ENCODE measurements at regions not wholly inside any gene's neighbourhood (a gene's known extent, or its start where the extent isn't known, plus 50 kb on each side); places are given as distances from the start of the nearest gene placed in this dataset.

GRCh38 chr4:189500970-189501369 lies 439.7 kb upstream of the FRG1 start:
- H3K27ac ChIP-seq: no peak overlapping the region
- TF ChIP-seq POLR2A (IDR thresholded peaks at IDR 0.05) (no peak), EP300 (IDR thresholded peaks at IDR 0.05) (no peak), POLR2AphosphoS5 (IDR thresholded peaks at IDR 0.05) (no peak)
- TF ChIP-seq, protein P1, sequence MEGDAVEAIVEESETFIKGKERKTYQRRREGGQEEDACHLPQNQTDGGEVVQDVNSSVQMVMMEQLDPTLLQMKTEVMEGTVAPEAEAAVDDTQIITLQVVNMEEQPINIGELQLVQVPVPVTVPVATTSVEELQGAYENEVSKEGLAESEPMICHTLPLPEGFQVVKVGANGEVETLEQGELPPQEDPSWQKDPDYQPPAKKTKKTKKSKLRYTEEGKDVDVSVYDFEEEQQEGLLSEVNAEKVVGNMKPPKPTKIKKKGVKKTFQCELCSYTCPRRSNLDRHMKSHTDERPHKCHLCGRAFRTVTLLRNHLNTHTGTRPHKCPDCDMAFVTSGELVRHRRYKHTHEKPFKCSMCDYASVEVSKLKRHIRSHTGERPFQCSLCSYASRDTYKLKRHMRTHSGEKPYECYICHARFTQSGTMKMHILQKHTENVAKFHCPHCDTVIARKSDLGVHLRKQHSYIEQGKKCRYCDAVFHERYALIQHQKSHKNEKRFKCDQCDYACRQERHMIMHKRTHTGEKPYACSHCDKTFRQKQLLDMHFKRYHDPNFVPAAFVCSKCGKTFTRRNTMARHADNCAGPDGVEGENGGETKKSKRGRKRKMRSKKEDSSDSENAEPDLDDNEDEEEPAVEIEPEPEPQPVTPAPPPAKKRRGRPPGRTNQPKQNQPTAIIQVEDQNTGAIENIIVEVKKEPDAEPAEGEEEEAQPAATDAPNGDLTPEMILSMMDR (IDR thresholded peaks at IDR 0.05): no peak

DNA sequence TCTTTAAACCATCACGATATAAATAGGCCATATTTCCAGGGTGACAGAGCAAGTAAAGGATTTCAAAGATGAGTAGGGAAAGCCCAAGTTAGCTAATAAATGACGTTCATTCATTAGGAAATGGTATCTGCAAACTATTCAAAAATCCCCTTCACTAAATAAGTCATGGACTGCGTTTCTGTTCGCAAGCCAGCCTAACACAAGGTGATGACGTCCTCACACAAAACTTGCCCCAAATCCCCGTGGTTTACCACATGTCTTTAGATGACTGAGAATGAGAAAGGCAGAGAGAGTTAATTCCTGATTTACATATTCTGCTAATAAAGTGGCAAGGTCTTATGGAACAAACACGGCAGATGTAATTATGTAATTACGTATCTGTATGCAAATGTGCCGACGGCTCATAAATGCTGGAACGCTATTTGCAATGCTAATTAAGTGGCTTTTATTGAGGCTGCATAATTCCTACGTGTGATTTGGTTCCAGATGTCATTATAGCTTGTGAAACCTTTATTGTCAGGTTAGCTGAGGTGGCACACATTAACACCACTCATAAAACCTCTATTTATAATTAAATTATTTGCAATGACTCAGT lies 437.7 kb upstream of the FRG1 start:
- TF ChIP-seq POLR2AphosphoS5 (IDR thresholded peaks at IDR 0.05) (no peak), POLR2A (IDR thresholded peaks at IDR 0.05) (no peak), EP300 (IDR thresholded peaks at IDR 0.05) (no peak)
- TF ChIP-seq, protein P1 (IDR thresholded peaks at IDR 0.05): no peak
- no peak overlapping the region for H3K27ac ChIP-seq
- H3K4me3 ChIP-seq: no peak overlapping the region
- 60% methylated on average over 12 of the region's 12 CpGs for WGBS
- H3K36me3 ChIP-seq: no peaks in the 10 kb centered on the region
- H3K9me3 ChIP-seq: no peaks in the 10 kb centered on the region
- DNase-seq (ENCODE audit: low spot score in 2 of 2): no peak
- no peaks in the 10 kb centered on the region for H3K4me1 ChIP-seq
- no peaks in the 10 kb centered on the region for H3K27me3 ChIP-seq

More at GRCh38 chr4:189500970-189501369, 439.7 kb upstream of the FRG1 start:
- Histone ChIP-seq H3K36me3 (no peaks in the 10 kb centered on the region), H3K4me1 (no peaks in the 10 kb centered on the region), H3K9me3 (no peaks in the 10 kb centered on the region), H3K4me3 (no peak overlapping the region), H3K27me3 (no peaks in the 10 kb centered on the region)
- 85% methylated on average over 5 of the region's 5 CpGs for WGBS
- DNase-seq (ENCODE audit: low spot score in 2 of 2): no peak

DNA sequence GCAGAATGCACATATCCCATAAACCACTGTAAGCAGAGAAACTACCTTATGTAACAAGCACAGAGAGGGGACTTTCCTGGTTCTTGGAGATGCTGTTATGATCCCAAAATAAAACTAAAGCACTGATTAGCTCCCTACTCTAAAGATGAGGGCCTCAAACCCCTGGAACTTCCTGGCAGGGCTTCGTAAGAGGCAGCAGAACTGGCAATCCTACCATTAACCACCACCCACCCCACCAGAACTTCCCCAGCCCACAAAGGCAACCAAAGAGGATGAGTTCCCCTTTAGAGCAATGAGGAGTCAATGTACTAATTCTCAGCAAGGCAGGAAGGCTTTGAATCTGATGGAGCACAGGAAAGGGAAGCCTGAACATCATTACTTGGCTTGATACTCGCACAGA lies 436.5 kb upstream of the FRG1 start:
- TF ChIP-seq, protein P1 (IDR thresholded peaks at IDR 0.05): no peak
- TF ChIP-seq POLR2A (IDR thresholded peaks at IDR 0.05): no peak
- no peak for TF ChIP-seq EP300 (IDR thresholded peaks at IDR 0.05)
- TF ChIP-seq POLR2AphosphoS5 (IDR thresholded peaks at IDR 0.05): no peak
- Histone ChIP-seq H3K4me3 (no peak overlapping the region), H3K27me3 (no peaks in the 10 kb centered on the region), H3K4me1 (no peaks in the 10 kb centered on the region), H3K27ac (no peak overlapping the region), H3K9me3 (no peaks in the 10 kb centered on the region), H3K36me3 (no peaks in the 10 kb centered on the region)
- DNase-seq (ENCODE audit: low spot score in 2 of 2): no peak
- WGBS: 32% methylated on average over 2 of the region's 2 CpGs

DNA sequence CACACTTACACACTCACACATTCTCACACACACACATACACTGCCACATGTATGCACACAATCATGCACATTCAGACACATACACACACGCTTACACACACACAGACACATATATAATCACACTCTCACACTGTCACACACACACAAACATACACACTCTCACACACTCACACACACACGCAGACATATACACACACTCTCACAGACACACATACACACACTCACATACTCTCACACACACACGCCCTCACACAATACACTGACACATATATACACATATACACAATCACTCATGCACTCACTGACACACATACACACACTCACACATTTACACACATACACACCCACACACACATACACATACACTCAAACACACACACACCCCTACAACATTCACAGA lies 435.3 kb upstream of the FRG1 start:
- H3K36me3 ChIP-seq: no peaks in the 10 kb centered on the region
- 97% methylated on average over 3 of the region's 3 CpGs for WGBS
- TF ChIP-seq EP300 (IDR thresholded peaks at IDR 0.05) (no peak), POLR2AphosphoS5 (IDR thresholded peaks at IDR 0.05) (no peak), POLR2A (IDR thresholded peaks at IDR 0.05) (no peak)
- no peak overlapping the region for H3K4me3 ChIP-seq
- no peak for DNase-seq (ENCODE audit: low spot score in 2 of 2)
- H3K9me3 ChIP-seq: no peaks in the 10 kb centered on the region
- H3K4me1 ChIP-seq: no peaks in the 10 kb centered on the region
- no peak overlapping the region for H3K27ac ChIP-seq
- H3K27me3 ChIP-seq: no peaks in the 10 kb centered on the region

GRCh38 chr4:189506080-189506479 lies 434.6 kb upstream of the FRG1 start:
- Histone ChIP-seq H3K4me1 (no peaks in the 10 kb centered on the region), H3K9me3 (no peaks in the 10 kb centered on the region), H3K27ac (no peak overlapping the region), H3K4me3 (no peak overlapping the region), H3K36me3 (no peaks in the 10 kb centered on the region), H3K27me3 (no peaks in the 10 kb centered on the region)
- no peak for DNase-seq (ENCODE audit: low spot score in 2 of 2)
- TF ChIP-seq, protein P1 (IDR thresholded peaks at IDR 0.05): no peak
- no peak for TF ChIP-seq POLR2AphosphoS5 (IDR thresholded peaks at IDR 0.05)
- no peak for TF ChIP-seq POLR2A (IDR thresholded peaks at IDR 0.05)
- no peak for TF ChIP-seq EP300 (IDR thresholded peaks at IDR 0.05)
- 75% methylated on average over 10 of the region's 10 CpGs for WGBS

GRCh38 chr4:189507060-189507459 lies 433.6 kb upstream of the FRG1 start:
- Histone ChIP-seq H3K36me3 (no peaks in the 10 kb centered on the region), H3K27me3 (no peaks in the 10 kb centered on the region), H3K4me3 (no peak overlapping the region), H3K9me3 (no peaks in the 10 kb centered on the region), H3K27ac (no peak overlapping the region), H3K4me1 (no peaks in the 10 kb centered on the region)
- WGBS: 75% methylated on average over 2 of the region's 2 CpGs
- TF ChIP-seq EP300 (IDR thresholded peaks at IDR 0.05) (no peak), POLR2A (IDR thresholded peaks at IDR 0.05) (no peak), POLR2AphosphoS5 (IDR thresholded peaks at IDR 0.05) (no peak)
- TF ChIP-seq, protein P1 (IDR thresholded peaks at IDR 0.05): no peak
- DNase-seq (ENCODE audit: low spot score in 2 of 2): no peak
